ELR (cell line): ENCODE measurements at regions not wholly inside any gene's neighbourhood (a gene's known extent, or its start where the extent isn't known, plus 50 kb on each side); places are given as distances from the start of the nearest gene placed in this dataset.
A peak's percentile ranks its signal among the peaks of the same experiment; 100 is the strongest.

Experiments
- DNase-seq: peaks from one replicate; pipeline ENCODE4 v3.0.0-alpha.2; 2015; ENCODE audit warnings: low read depth

GRCh38 chrX:51798701-51799100, 55.5 kb downstream of the GSPT2 start:
- DNase-seq: no peak

GRCh38 chrX:51802917-51803688, 59.9 kb downstream of the GSPT2 start:
- peak; percentile 43 for DNase-seq

- no peak for DNase-seq
Observed at GRCh38 chrX:51803833-51804232, 60.6 kb downstream of the GSPT2 start.

DNA sequence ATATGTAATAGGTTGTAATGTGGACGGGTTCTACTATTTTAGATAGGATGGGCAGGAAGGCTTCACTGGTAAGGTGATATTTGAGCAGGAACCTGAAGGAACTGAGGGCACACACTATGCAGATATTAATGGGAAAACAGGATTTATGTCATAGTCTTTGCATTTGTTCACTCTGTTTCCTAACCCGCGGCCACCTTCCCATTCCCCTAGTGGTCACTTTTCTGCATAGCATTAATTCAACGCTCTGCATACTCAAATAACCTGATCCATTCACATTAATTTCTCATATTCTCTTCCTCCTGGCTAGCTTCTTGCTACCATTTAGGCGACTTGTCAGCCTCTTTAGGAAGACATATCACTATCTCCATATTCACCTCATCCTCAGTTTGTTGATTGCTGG, 61.5 kb downstream of the GSPT2 start:
- DNase-seq: peak; percentile 2

- DNase-seq: no peak
Observed at GRCh38 chrX:51813886-51814460, 70.7 kb downstream of the GSPT2 start.

DNA sequence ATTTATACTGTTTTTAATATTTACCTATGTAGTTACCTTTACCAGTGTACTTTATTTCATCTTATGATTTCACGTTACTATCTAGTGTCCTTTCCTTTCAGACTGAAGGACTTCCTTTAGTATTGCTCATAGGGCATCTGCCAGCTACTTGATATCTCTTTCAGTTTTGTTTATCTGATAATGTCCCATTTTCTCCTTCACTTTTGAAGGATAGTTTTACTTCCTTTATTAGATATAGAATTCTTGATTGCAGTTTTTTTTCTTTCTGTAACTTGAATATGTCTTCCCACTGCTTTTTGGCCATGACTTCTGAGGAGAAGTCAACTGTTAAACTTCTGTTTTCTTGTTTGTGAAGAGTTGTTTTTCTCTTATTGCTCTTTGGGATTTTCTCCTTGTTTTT, 69.4 kb upstream of the MAGED1 start:
- DNase-seq: no peak

DNA sequence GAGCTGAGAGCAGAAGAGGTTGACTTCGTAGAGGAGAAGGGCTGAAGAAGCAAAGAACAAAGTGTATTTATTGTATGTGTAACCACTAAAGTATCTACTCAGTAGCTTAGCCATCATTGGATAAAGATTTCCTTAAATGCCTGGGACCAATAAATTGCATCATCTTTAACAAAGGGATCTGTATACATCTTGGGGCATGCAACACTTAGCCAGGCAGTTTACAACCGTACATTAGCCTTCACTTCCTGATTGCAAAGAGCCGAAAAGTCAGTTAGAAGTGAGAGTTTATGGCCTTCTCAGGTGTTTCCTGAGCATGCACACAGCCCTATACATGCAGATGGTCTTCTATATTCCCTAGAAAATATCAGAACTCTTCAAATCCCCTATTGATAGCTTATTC, 68.0 kb upstream of the MAGED1 start:
- DNase-seq: no peak

GRCh38 chrX:51834076-51834475, 59.3 kb upstream of the MAGED1 start:
- DNase-seq: no peak

DNA sequence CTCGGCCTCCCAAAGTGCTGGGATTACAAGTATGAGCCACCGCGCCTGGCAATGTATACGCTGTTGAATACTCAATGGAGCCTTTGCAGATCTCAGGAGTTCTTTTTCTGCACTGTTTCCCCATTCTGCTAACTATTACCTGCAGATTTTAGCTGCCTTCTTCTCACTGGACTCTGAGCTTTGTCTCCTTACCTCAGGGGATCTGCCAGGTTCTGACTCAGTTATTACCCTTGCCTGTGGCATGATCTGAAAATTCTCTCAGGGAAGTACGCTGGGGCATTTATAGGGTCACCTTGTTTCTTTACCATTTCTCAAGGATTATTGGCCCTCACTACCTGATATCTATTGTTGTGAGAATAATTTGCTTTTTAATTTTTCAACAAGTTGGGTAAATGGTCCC, 56.6 kb upstream of the MAGED1 start:
- DNase-seq: no peak

- no peak for DNase-seq
Observed at GRCh38 chrX:51837451-51837850, 56.0 kb upstream of the MAGED1 start.

DNA sequence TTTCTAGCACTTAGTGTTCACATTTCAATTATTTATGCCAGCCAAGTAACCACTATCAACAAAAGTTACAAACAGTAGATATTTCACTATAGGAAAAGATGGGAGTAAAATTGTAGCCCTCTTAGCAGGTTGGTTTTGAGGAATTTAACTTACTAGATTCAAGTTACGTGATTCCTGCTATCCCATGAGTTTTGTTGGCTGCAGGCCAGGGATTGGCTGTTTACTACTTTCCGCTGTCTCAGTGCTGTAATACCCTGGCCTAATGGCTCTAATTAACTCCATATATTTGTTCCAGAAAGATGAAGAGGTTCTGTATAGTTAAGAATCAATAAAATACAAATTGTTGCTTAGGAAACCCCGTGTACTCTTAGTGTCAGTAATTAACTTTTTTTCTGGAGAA, 55.5 kb upstream of the MAGED1 start:
- DNase-seq: no peak
